Keratinocyte (primary cell): ENCODE measurements at regions not wholly inside any gene's neighbourhood (a gene's known extent, or its start where the extent isn't known, plus 50 kb on each side); places are given as distances from the start of the nearest gene placed in this dataset.

ENCODE experiments used
- DNase-seq: peaks from one replicate; pipeline ENCODE4 v3.0.0-alpha.2; 2011; ENCODE audit warnings: low read depth, missing footprints, low spot score
- FAIRE-seq: peaks from 2 replicates; lab custom pipeline; 2011; peaks lifted over from hg19 to GRCh38; lab: Jason Lieb, UNC
- H2AFZ ChIP-seq: 2 replicates; pipeline ENCODE4 v1.6.0; 2012; ENCODE audit warnings: low read length, control low read depth, inconsistent platforms; ENCODE audit not compliant: control insufficient read depth
- H3K27ac ChIP-seq: 2 replicates; pipeline ENCODE4 v1.5.1; 2011; ENCODE audit warnings: low read length; ENCODE audit not compliant: control insufficient read depth, insufficient read depth
- H3K27me3 ChIP-seq: 3 replicates; pipeline ENCODE4 v1.6.0; 2011; ENCODE audit warnings: low read length; ENCODE audit not compliant: control insufficient read depth, insufficient read depth; ENCODE audit errors: extremely low read depth
- H3K36me3 ChIP-seq, 2 experiments: 2 replicates in 1 of 2; 3 replicates in 1 of 2; pipeline ENCODE4 v1.5.1; 2011; ENCODE audit warnings: low read length in 2 of 2, mild to moderate bottlenecking in 1 of 2; ENCODE audit not compliant: control insufficient read depth in 2 of 2, insufficient read depth in 2 of 2; ENCODE audit errors: extremely low read depth in 1 of 2
- H3K4me1 ChIP-seq: 3 replicates; pipeline ENCODE4 v1.5.1; 2011; ENCODE audit warnings: low read length; ENCODE audit not compliant: control insufficient read depth, insufficient read depth; ENCODE audit errors: extremely low read depth
- H3K4me2 ChIP-seq: 3 replicates; pipeline ENCODE4 v1.6.0; 2011; ENCODE audit warnings: low read depth, low read length; ENCODE audit not compliant: control insufficient read depth, insufficient read depth; ENCODE audit errors: extremely low read depth
- H3K4me3 ChIP-seq, 3 experiments: fragments of 200-600 bp in 1 of 3; sonication (generic) in 1 of 3; 2 replicates in 2 of 3; 3 replicates in 1 of 3; pipeline ENCODE4 v1.5.1; 2011 to 2016; ENCODE audit warnings: low read length in 3 of 3, mild to moderate bottlenecking in 3 of 3, control low read depth in 2 of 3, inconsistent platforms in 1 of 3, low read depth in 1 of 3, mixed read lengths in 1 of 3, mixed run types in 1 of 3, moderate library complexity in 1 of 3; ENCODE audit not compliant: control insufficient read depth in 2 of 3, insufficient read depth in 2 of 3; ENCODE audit errors: extremely low read depth in 1 of 3
- H3K79me2 ChIP-seq: 2 replicates; pipeline ENCODE4 v1.6.0; 2012; ENCODE audit warnings: low read length; ENCODE audit not compliant: control insufficient read depth, insufficient read depth
- H3K9ac ChIP-seq: 3 replicates; pipeline ENCODE4 v1.6.0; 2011; ENCODE audit warnings: low read length; ENCODE audit not compliant: control insufficient read depth, insufficient read depth; ENCODE audit errors: extremely low read depth
- H3K9me1 ChIP-seq: 3 replicates; pipeline ENCODE4 v1.6.0; 2011; ENCODE audit warnings: low read length; ENCODE audit not compliant: control insufficient read depth, insufficient read depth; ENCODE audit errors: extremely low read depth
- H3K9me3 ChIP-seq: 2 replicates; pipeline ENCODE4 v1.5.1; 2012; ENCODE audit warnings: low read depth, low read length; ENCODE audit not compliant: control insufficient read depth
- H4K20me1 ChIP-seq: 3 replicates; pipeline ENCODE4 v1.6.0; 2011; ENCODE audit warnings: low read length; ENCODE audit not compliant: control insufficient read depth, insufficient read depth; ENCODE audit errors: extremely low read depth
- EZH2 ChIP-seq: IDR thresholded peaks from one replicate; pipeline ENCODE4 v1.6.1; 2012; ENCODE audit warnings: inconsistent platforms, mild to moderate bottlenecking, low read length, moderate library complexity
- dilution Hi-C: fragments of 300-500 bp; cut with MboI; formaldehyde crosslinking; loops from one replicate; pipeline ENCODE4 v1.7.0; 2020; ENCODE audit warnings: low sequenced_read_pairs; ENCODE audit not compliant: extremely low pct_ligation_motif_present
- TF ChIP-seq, protein P1 (sequence below), 3 experiments: IDR thresholded peaks in 1 of 3; conservative IDR thresholded peaks in 1 of 3; optimal IDR thresholded peaks in 1 of 3; 2 replicates in 2 of 3; 3 replicates in 1 of 3; pipeline versions ENCODE3 to v1.5.1; 2011; ENCODE audit warnings: low read length in 3 of 3, mild to moderate bottlenecking in 3 of 3, moderate library complexity in 2 of 3, control low read depth in 1 of 3, inconsistent platforms in 1 of 3; ENCODE audit not compliant: insufficient read depth in 2 of 3; ENCODE audit errors: extremely low read depth in 1 of 3

DNA sequence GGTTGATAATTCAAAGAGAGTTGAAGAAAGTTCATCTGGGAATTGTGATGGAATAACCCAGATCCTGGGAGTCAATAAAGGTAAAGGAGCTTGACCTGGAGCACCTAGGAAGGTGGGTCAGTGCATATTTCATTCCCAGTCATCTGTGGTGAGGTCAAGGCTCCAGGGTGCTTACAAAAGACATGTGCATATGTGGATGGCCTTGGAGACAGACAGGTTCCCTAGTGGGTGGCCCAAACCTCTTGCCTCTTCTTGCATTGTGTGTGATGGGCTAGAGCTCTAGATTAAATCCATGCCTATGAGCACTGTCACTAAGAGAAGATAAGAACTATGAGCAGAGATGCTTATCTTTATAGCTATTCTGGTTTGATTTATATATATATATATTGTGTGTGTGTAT, 75.5 kb upstream of the CISTR start:
- Histone ChIP-seq H3K4me3 (no peak overlapping the region), H3K79me2 (no peaks in the 10 kb centered on the region), H3K9me3 (no peaks in the 10 kb centered on the region), H3K4me1 (no peaks in the 10 kb centered on the region), H3K27me3 (no peaks in the 10 kb centered on the region), H3K9ac (no peak overlapping the region), H3K27ac (no peak overlapping the region), H4K20me1 (no peaks in the 10 kb centered on the region), H2AFZ (no peak overlapping the region), H3K9me1 (no peaks in the 10 kb centered on the region), H3K36me3 (no peaks in the 10 kb centered on the region), H3K4me2 (no peak overlapping the region)
- no peak for TF ChIP-seq EZH2
- TF ChIP-seq, protein P1, sequence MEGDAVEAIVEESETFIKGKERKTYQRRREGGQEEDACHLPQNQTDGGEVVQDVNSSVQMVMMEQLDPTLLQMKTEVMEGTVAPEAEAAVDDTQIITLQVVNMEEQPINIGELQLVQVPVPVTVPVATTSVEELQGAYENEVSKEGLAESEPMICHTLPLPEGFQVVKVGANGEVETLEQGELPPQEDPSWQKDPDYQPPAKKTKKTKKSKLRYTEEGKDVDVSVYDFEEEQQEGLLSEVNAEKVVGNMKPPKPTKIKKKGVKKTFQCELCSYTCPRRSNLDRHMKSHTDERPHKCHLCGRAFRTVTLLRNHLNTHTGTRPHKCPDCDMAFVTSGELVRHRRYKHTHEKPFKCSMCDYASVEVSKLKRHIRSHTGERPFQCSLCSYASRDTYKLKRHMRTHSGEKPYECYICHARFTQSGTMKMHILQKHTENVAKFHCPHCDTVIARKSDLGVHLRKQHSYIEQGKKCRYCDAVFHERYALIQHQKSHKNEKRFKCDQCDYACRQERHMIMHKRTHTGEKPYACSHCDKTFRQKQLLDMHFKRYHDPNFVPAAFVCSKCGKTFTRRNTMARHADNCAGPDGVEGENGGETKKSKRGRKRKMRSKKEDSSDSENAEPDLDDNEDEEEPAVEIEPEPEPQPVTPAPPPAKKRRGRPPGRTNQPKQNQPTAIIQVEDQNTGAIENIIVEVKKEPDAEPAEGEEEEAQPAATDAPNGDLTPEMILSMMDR (optimal IDR thresholded peaks at IDR 0.05 in 1 of 3, IDR thresholded peaks at IDR 0.05 in 1 of 3, conservative IDR thresholded peaks at IDR 0.05 in 1 of 3; ENCODE audit: extremely low read depth in 1 of 3, insufficient read depth in 2 of 3, low read length in 3 of 3) = no peak
- FAIRE-seq (no peak), DNase-seq (no peak)
- dilution Hi-C loops = no loop called here

DNA sequence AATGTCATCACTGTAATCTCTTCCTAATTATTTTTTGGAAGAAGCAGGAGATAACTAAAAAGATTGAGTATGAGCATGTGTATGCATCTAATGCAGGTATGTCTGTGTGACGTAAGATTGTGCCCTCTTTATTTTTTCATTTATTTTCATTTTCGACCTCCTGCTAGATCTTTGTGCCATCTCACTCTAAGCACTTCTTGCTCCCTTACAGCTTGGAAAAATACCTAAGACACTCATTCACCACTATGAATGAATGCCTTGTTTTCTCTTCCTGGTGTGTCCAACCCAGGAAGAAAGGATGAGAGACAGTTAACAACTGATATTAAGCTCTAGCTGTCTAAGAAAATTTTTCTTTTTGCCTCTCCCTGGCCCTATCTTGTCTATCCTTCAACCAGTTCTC, 76.8 kb upstream of the CISTR start:
- Histone ChIP-seq H3K9ac (no peak overlapping the region), H3K4me1 (no peaks in the 10 kb centered on the region), H3K36me3 (no peaks in the 10 kb centered on the region), H3K9me3 (no peaks in the 10 kb centered on the region), H3K4me3 (no peak overlapping the region), H3K4me2 (no peak overlapping the region), H2AFZ (no peak overlapping the region), H3K27ac (no peak overlapping the region), H3K79me2 (no peaks in the 10 kb centered on the region), H3K9me1 (no peaks in the 10 kb centered on the region), H3K27me3 (no peaks in the 10 kb centered on the region), H4K20me1 (no peaks in the 10 kb centered on the region)
- DNase-seq = no peak
- no peak for FAIRE-seq
- no peak for TF ChIP-seq EZH2
- TF ChIP-seq, protein P1 (optimal IDR thresholded peaks at IDR 0.05 in 1 of 3, IDR thresholded peaks at IDR 0.05 in 1 of 3, conservative IDR thresholded peaks at IDR 0.05 in 1 of 3; ENCODE audit: extremely low read depth in 1 of 3, insufficient read depth in 2 of 3, low read length in 3 of 3) = no peak
- dilution Hi-C loops = no loop called here
